ENCODE measurements at regions not wholly inside any gene's neighbourhood (a gene's known extent, or its start where the extent isn't known, plus 50 kb on each side); places are given as distances from the start of the nearest gene placed in this dataset.

GRCh38 chr20:52799130-52799529 is 173.0 kb upstream of the TSHZ2 start:
- no peaks in the 10 kb centered on the region for H3K4me1 ChIP-seq
- H3K36me3 ChIP-seq, result no peaks in the 10 kb centered on the region
- no peak for TF ChIP-seq CTCF (IDR thresholded peaks at IDR 0.05)
- TF ChIP-seq POLR2A (IDR thresholded peaks at IDR 0.05), result no peak
- no peak overlapping the region for H3K27ac ChIP-seq
- H3K4me3 ChIP-seq, result no peak overlapping the region
- no peaks in the 10 kb centered on the region for H3K27me3 ChIP-seq
- no peak for DNase-seq
- H3K9me3 ChIP-seq, result no peaks in the 10 kb centered on the region

- H3K4me1 ChIP-seq, result no peaks in the 10 kb centered on the region
- no peak for DNase-seq
- H3K4me3 ChIP-seq, result no peak overlapping the region
- no peak overlapping the region for H3K27ac ChIP-seq
- no peaks in the 10 kb centered on the region for H3K9me3 ChIP-seq
- H3K27me3 ChIP-seq, result no peaks in the 10 kb centered on the region
- no peaks in the 10 kb centered on the region for H3K36me3 ChIP-seq
- TF ChIP-seq POLR2A (IDR thresholded peaks at IDR 0.05) (no peak), CTCF (IDR thresholded peaks at IDR 0.05) (no peak)
These were observed 174.0 kb upstream of the TSHZ2 start for GRCh38 chr20:52798124-52798523.

- TF ChIP-seq POLR2A (IDR thresholded peaks at IDR 0.05) (no peak), CTCF (IDR thresholded peaks at IDR 0.05) (no peak)
- H3K4me3 ChIP-seq, result no peak overlapping the region
- no peak for DNase-seq
- H3K9me3 ChIP-seq, result no peaks in the 10 kb centered on the region
- H3K27me3 ChIP-seq, result no peaks in the 10 kb centered on the region
- no peak overlapping the region for H3K27ac ChIP-seq
- no peaks in the 10 kb centered on the region for H3K4me1 ChIP-seq
- no peaks in the 10 kb centered on the region for H3K36me3 ChIP-seq
These were observed 177.3 kb upstream of the TSHZ2 start for GRCh38 chr20:52794853-52795252.

GRCh38 chr20:52793339-52793963 is 178.7 kb upstream of the TSHZ2 start:
- Histone ChIP-seq H3K4me3 (no peak overlapping the region), H3K27me3 (no peaks in the 10 kb centered on the region), H3K9me3 (no peaks in the 10 kb centered on the region), H3K4me1 (no peaks in the 10 kb centered on the region), H3K27ac (no peak overlapping the region), H3K36me3 (no peaks in the 10 kb centered on the region)
- DNase-seq, result no peak
- TF ChIP-seq CTCF (IDR thresholded peaks at IDR 0.05) (no peak), POLR2A (IDR thresholded peaks at IDR 0.05) (no peak)

- no peak overlapping the region for H3K27ac ChIP-seq
- H3K36me3 ChIP-seq, result no peaks in the 10 kb centered on the region
- TF ChIP-seq POLR2A (IDR thresholded peaks at IDR 0.05) (no peak), CTCF (IDR thresholded peaks at IDR 0.05) (no peak)
- no peaks in the 10 kb centered on the region for H3K9me3 ChIP-seq
- H3K27me3 ChIP-seq, result no peaks in the 10 kb centered on the region
- H3K4me3 ChIP-seq, result no peak overlapping the region
- H3K4me1 ChIP-seq, result no peaks in the 10 kb centered on the region
- no peak for DNase-seq
These were observed 181.1 kb upstream of the TSHZ2 start for GRCh38 chr20:52791091-52791490.

- Histone ChIP-seq H3K9me3 (no peaks in the 10 kb centered on the region), H3K27ac (no peak overlapping the region), H3K4me3 (no peak overlapping the region), H3K27me3 (no peaks in the 10 kb centered on the region), H3K4me1 (no peaks in the 10 kb centered on the region), H3K36me3 (no peaks in the 10 kb centered on the region)
- TF ChIP-seq CTCF (IDR thresholded peaks at IDR 0.05), result no peak
- TF ChIP-seq POLR2A (IDR thresholded peaks at IDR 0.05), result no peak
- DNase-seq, result no peak
These were observed 182.4 kb upstream of the TSHZ2 start for GRCh38 chr20:52789716-52790115.

Data from Peyer's patch (tissue), 4 donors.